ENCODE measurements at regions not wholly inside any gene's neighbourhood (a gene's known extent, or its start where the extent isn't known, plus 50 kb on each side); places are given as distances from the start of the nearest gene placed in this dataset.
"Not testable (repeated sequence)": the region's sequence is repeated elsewhere in the genome, so short reads cannot be mapped to it uniquely, and the experiment has no call there.

DNA sequence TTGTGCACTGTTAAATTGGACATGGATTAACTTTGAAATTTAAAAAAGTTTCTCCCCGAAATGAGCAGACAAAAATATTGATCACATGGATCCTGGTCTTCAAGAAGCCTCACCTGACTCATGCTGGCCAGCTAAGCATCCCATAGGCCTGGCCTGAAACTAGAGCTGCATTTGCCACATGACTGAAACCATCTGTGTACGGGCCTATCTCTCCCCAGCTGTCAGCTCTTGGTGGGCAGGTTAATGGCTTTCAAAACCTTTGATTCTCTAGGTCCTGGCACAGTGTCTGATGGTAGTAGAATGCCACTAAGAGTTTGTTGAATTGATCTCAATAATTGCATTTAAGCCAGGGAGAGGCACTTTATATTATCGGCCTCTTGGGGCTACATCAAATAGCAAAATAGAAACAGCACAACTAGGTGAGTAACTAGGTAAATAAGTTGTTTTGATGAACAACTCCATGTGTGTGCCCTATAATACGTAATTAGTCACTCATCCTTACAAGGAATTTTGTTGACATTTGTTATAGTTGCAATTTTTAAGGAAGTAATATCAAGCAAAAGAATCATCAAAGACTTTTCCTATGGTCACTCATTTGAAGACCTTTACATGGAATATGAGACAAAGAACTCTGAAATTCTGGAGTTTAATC, 251.1 kb downstream of the SP3 start:
- DNase-seq (ENCODE audit: low read depth), result no peak
- H3K27me3 ChIP-seq (ENCODE audit: control insufficient read depth, insufficient read depth, low read length), result no peaks in the 10 kb centered on the region
- TF ChIP-seq CTCF (IDR thresholded peaks at IDR 0.05; ENCODE audit: insufficient read depth, low read length, poor library complexity, severe bottlenecking), result no peak
- H3K4me3 ChIP-seq (ENCODE audit: low read depth, low read length), result no peak overlapping the region
- no peaks in the 10 kb centered on the region for H3K36me3 ChIP-seq (ENCODE audit: control insufficient read depth, insufficient read depth, low read length)

DNA sequence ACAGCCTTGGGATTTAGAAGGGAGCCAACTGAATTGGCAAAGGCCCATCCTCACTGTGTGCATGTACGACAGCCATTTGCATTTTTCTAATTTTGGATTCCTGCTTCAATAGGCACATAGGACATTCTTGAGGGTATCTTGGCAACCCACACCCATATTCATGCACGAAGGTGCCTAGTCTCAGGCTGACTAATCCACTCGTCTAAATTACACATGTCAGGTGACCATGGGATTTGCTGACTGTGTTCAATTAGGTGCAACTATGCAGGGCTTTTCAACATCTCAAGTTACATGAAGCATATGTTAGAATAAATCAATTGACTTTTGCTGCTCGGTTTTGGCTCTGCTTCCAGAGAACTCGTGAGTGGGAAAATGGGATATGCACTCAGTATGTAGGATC, 249.7 kb downstream of the SP3 start:
- TF ChIP-seq CTCF (IDR thresholded peaks at IDR 0.05; ENCODE audit: insufficient read depth, low read length, poor library complexity, severe bottlenecking), result no peak
- no peak for DNase-seq (ENCODE audit: low read depth)
- no peaks in the 10 kb centered on the region for H3K36me3 ChIP-seq (ENCODE audit: control insufficient read depth, insufficient read depth, low read length)
- no peak overlapping the region for H3K4me3 ChIP-seq (ENCODE audit: low read depth, low read length)
- no peaks in the 10 kb centered on the region for H3K27me3 ChIP-seq (ENCODE audit: control insufficient read depth, insufficient read depth, low read length)

DNA sequence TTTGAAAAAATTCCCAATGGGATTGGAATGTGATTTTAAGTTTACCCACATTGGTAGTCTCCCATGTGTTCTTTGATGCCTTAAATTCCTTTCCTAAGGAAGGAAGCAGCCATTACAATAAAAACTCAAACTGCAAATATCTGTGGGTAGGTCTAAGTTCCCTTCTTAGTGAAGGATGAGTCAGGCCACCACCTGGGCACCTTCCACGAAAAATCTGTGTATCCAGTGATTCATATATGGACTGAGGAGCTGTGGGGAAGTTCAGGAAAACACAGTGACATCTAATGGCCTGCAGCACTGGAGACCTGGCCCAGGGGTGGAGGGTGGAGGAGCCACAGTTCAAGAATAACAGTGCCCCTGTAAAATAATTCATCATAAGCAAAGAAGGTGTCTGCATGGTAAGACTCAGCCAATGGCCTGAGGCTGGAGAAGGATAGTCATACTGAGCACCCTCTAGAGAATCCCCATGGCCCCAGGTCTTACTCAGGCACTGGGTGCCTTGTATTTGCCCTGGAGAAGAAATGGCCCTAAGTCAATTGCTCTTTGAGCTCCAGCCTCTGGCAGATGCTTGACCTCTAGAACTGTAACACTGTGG, 248.6 kb downstream of the SP3 start:
- DNase-seq (ENCODE audit: low read depth), result peak; percentile 26
- no peak overlapping the region for H3K4me3 ChIP-seq (ENCODE audit: low read depth, low read length)

GRCh38 chr2:173719471-173719870, 245.7 kb downstream of the SP3 start:
- H3K4me3 ChIP-seq (ENCODE audit: low read depth, low read length), result no peak overlapping the region
- H3K36me3 ChIP-seq (ENCODE audit: control insufficient read depth, insufficient read depth, low read length), result no peaks in the 10 kb centered on the region
- no peak for TF ChIP-seq CTCF (IDR thresholded peaks at IDR 0.05; ENCODE audit: insufficient read depth, low read length, poor library complexity, severe bottlenecking)
- DNase-seq (ENCODE audit: low read depth), result no peak
- no peaks in the 10 kb centered on the region for H3K27me3 ChIP-seq (ENCODE audit: control insufficient read depth, insufficient read depth, low read length)

More for the DNA sequence above, 248.6 kb downstream of the SP3 start:
- TF ChIP-seq CTCF (IDR thresholded peaks at IDR 0.05; ENCODE audit: insufficient read depth, low read length, poor library complexity, severe bottlenecking), result no peak
- no peaks in the 10 kb centered on the region for H3K36me3 ChIP-seq (ENCODE audit: control insufficient read depth, insufficient read depth, low read length)
- no peaks in the 10 kb centered on the region for H3K27me3 ChIP-seq (ENCODE audit: control insufficient read depth, insufficient read depth, low read length)

DNA sequence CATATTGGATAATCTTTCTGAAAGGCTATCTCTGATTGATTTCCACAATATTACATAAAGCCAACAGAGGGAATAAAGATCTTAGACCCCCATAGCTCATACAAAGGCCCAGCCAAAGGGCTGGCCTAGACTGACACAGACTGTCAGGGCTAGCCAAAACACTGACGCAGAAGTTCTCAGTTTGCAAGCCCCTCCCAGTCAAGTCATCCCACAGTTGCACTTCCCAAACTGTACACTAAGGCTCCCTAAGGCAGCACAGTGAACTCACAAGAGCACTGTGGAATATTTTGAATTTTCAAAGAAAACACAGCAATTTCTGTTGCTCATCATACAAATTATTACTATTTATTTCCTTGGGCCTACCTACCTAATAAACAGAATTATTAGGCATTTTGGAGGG, 244.9 kb downstream of the SP3 start:
- DNase-seq (ENCODE audit: low read depth), result no peak
- Histone ChIP-seq H3K27me3 (ENCODE audit: control insufficient read depth, insufficient read depth, low read length) (no peaks in the 10 kb centered on the region), H3K4me3 (ENCODE audit: low read depth, low read length) (no peak overlapping the region), H3K36me3 (ENCODE audit: control insufficient read depth, insufficient read depth, low read length) (no peaks in the 10 kb centered on the region)
- no peak for TF ChIP-seq CTCF (IDR thresholded peaks at IDR 0.05; ENCODE audit: insufficient read depth, low read length, poor library complexity, severe bottlenecking)

DNA sequence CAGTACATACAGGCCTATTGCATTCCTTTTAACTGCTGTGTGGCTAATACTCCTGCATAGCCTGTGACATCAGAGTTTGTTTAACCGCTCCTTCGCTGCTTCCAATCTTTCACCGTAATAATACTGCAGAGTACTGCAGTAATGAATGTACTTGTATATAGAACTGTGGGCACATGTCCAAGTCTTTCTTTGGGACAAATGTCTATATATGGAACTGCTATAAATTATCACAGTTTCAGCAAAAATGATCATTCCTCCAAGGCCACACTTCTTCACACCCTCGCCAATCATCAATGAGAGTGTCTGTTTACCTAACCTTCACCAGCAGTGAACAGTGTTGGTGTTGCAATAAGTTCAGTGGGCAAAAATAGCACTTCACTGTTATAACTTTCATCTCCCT, 230.4 kb downstream of the SP3 start:
- Histone ChIP-seq H3K27me3 (ENCODE audit: control insufficient read depth, insufficient read depth, low read length) (no peaks in the 10 kb centered on the region), H3K4me3 (ENCODE audit: low read depth, low read length) (no peak overlapping the region), H3K36me3 (ENCODE audit: control insufficient read depth, insufficient read depth, low read length) (no peaks in the 10 kb centered on the region)
- no peak for TF ChIP-seq CTCF (IDR thresholded peaks at IDR 0.05; ENCODE audit: insufficient read depth, low read length, poor library complexity, severe bottlenecking)
- DNase-seq (ENCODE audit: low read depth), result no peak

GRCh38 chr2:173737954-173738575, 227.1 kb downstream of the SP3 start:
- H3K27me3 ChIP-seq (ENCODE audit: control insufficient read depth, insufficient read depth, low read length); H3K36me3 ChIP-seq (ENCODE audit: control insufficient read depth, insufficient read depth, low read length); DNase-seq (ENCODE audit: low read depth); H3K4me3 ChIP-seq (ENCODE audit: low read depth, low read length): not testable (repeated sequence)
